ENCODE measurements at regions not wholly inside any gene's neighbourhood (a gene's known extent, or its start where the extent isn't known, plus 50 kb on each side); places are given as distances from the start of the nearest gene placed in this dataset.

GRCh38 chr6:155970472-155970871 lies 514.8 kb upstream of the NOX3 start:
- DNase-seq: no peak

GRCh38 chr6:155968921-155969320 lies 513.3 kb upstream of the NOX3 start:
- no peak for DNase-seq

GRCh38 chr6:155967322-155967721 lies 511.7 kb upstream of the NOX3 start:
- DNase-seq: no peak

GRCh38 chr6:155964544-155964943 lies 508.9 kb upstream of the NOX3 start:
- no peak for DNase-seq

GRCh38 chr6:155962276-155962675 lies 506.6 kb upstream of the NOX3 start:
- DNase-seq: no peak

GRCh38 chr6:155959898-155960495 lies 504.4 kb upstream of the NOX3 start:
- DNase-seq: no peak

- DNase-seq: no peak
Measured at GRCh38 chr6:155958550-155958949, 502.9 kb upstream of the NOX3 start.

GRCh38 chr6:155955038-155955437 lies 499.4 kb upstream of the NOX3 start:
- DNase-seq: no peak

- DNase-seq: no peak
Measured at GRCh38 chr6:155954149-155954548, 498.5 kb upstream of the NOX3 start.

- DNase-seq: no peak
Measured at GRCh38 chr6:155949256-155949655, 493.6 kb upstream of the NOX3 start.

- no peak for DNase-seq
Measured at GRCh38 chr6:155946860-155947259, 491.2 kb upstream of the NOX3 start.

GRCh38 chr6:155943635-155944034 lies 488.0 kb upstream of the NOX3 start:
- DNase-seq: no peak

GRCh38 chr6:155939253-155939652 lies 483.6 kb upstream of the NOX3 start:
- no peak for DNase-seq

GRCh38 chr6:155936551-155936950 lies 480.9 kb upstream of the NOX3 start:
- DNase-seq: no peak

GRCh38 chr6:155936127-155936526 lies 480.5 kb upstream of the NOX3 start:
- DNase-seq: no peak

GRCh38 chr6:155916846-155917624 lies 461.4 kb upstream of the NOX3 start:
- DNase-seq: no peak

GRCh38 chr6:155915651-155916050 lies 460.0 kb upstream of the NOX3 start:
- no peak for DNase-seq

- DNase-seq: no peak
Measured at GRCh38 chr6:155913816-155914215, 458.2 kb upstream of the NOX3 start.

- no peak for DNase-seq
Measured at GRCh38 chr6:155909710-155910109, 454.1 kb upstream of the NOX3 start.

GRCh38 chr6:155895641-155896040 lies 440.0 kb upstream of the NOX3 start:
- no peak for DNase-seq

GRCh38 chr6:155894758-155895157 lies 439.1 kb upstream of the NOX3 start:
- no peak for DNase-seq

GRCh38 chr6:155894262-155894661 lies 438.6 kb upstream of the NOX3 start:
- DNase-seq: no peak

GRCh38 chr6:155890409-155890808 lies 434.8 kb upstream of the NOX3 start:
- no peak for DNase-seq

GRCh38 chr6:155889410-155889809 lies 433.8 kb upstream of the NOX3 start:
- DNase-seq: no peak

- no peak for DNase-seq
Measured at GRCh38 chr6:155887421-155887820, 431.8 kb upstream of the NOX3 start.

All from CD4-positive, alpha-beta T cell treated with Interleukin-1 beta for 1 hour (primary cell).